Ovary (tissue), 7 donors: ENCODE measurements at regions not wholly inside any gene's neighbourhood (a gene's known extent, or its start where the extent isn't known, plus 50 kb on each side); places are given as distances from the start of the nearest gene placed in this dataset.

Source experiments
- DNase-seq, 5 donors: peaks; one replicate each; pipeline ENCODE4 v3.0.0-alpha.2; 2019 to 2020
- H3K27ac ChIP-seq, 2 donors: fragments of 200-600 bp; one replicate each; pipeline versions ENCODE4 v1.5.1 to v1.8.0; 2019 to 2022
- H3K27me3 ChIP-seq: fragments of 200-600 bp; one replicate; pipeline ENCODE4 v1.8.0; 2022
- H3K36me3 ChIP-seq: fragments of 200-600 bp; sonication (generic); one replicate; pipeline ENCODE4 v1.5.1; 2019
- H3K4me1 ChIP-seq: one replicate; pipeline ENCODE4 v1.8.1; 2013; ENCODE audit warnings: mild to moderate bottlenecking, moderate library complexity; ENCODE audit not compliant: insufficient read depth
- H3K4me3 ChIP-seq: fragments of 200-600 bp; sonication (generic); one replicate; pipeline ENCODE4 v1.5.1; 2017
- H3K9me3 ChIP-seq, 2 donors: fragments of 200-600 bp in 1 of 2; sonication (generic) in 1 of 2; one replicate each; pipeline versions ENCODE4 v1.5.1 to v1.8.1; 2013 to 2019; ENCODE audit warnings: mild to moderate bottlenecking in 1 of 2, moderate library complexity in 1 of 2
- EP300 ChIP-seq: sonication (generic); formaldehyde crosslinking; IDR thresholded peaks from one replicate; pipeline ENCODE4 v1.6.1; 2017; ENCODE audit warnings: antibody characterized with exemption
- POLR2A ChIP-seq: fragments of 450-650 bp; IDR thresholded peaks from one replicate; pipeline ENCODE4 v1.6.1; 2017; ENCODE audit warnings: antibody characterized with exemption, mild to moderate bottlenecking, moderate library complexity
- WGBS, 3 donors: extraction: QIAGEN DNeasy Blood & Tissue Kit in 1 of 3; methylation state at CpG; one replicate each; pipeline versions ENCODE4 v1.1.5 to v1.1.7; 2013 to 2017; 5-methylcytosine and 5-hydroxymethylcytosine counted together
- intact Hi-C, 4 donors: fragments of 100-400 bp; cut with DNase I; formaldehyde crosslinking; loops; one replicate each; pipeline versions ENCODE4 v1.11.0 to v1.15.1; 2022 to 2023
- TF ChIP-seq, protein P1 (sequence below), 3 donors: fragments of 450-650 bp in 2 of 3; fragments of 200-600 bp in 1 of 3; IDR thresholded peaks; one replicate each; pipeline versions ENCODE4 v1.5.1 to v1.8.0; 2016 to 2022; ENCODE audit warnings: antibody characterized with exemption in 3 of 3, mild to moderate bottlenecking in 1 of 3
- donor health status: DM: no; HTN: no; CAD: no; lungs with moderate emphysema.
- donor health status: DM: no; HTN: no; CAD: no.
- donor health status: Bipolar disorder and iron deficiency.
- donor health status: DM: no; HTN: no; CAD: no.
- donor health status: DM: yes; HTN: yes; CAD: no.

DNA sequence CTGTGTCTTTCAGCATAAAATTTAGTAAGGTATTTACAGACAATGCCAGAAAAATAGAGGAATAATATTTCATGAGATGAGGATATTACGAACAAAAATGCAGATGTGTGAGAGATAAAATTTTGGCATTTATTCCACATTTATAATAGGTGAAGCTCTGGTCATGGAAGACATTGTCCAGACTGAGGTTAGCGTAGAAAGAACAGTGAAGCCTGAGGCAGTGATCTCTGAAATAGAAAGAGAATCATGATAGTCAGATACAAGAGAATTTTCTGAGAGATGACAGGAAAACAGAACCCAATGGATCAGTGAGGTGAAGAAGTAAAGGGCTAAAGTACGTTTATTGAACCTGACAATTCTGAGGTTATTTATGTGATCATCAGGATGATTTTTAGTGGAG, 1155.9 kb upstream of the GJE1 start:
- intact Hi-C loops, result no loop called here
- no peaks in the 10 kb centered on the region for H3K36me3 ChIP-seq
- DNase-seq, result no peak
- no peaks in the 10 kb centered on the region for H3K27me3 ChIP-seq
- 77 to 88% (median 79%) methylated on average over 3 of the region's 3 CpGs for WGBS, 3 donors
- peaks cover 4% of the 10 kb centered on the region for H3K4me1 ChIP-seq
- H3K9me3 ChIP-seq, result no peaks in the 10 kb centered on the region
- TF ChIP-seq POLR2A, result no peak
- TF ChIP-seq, protein P1, sequence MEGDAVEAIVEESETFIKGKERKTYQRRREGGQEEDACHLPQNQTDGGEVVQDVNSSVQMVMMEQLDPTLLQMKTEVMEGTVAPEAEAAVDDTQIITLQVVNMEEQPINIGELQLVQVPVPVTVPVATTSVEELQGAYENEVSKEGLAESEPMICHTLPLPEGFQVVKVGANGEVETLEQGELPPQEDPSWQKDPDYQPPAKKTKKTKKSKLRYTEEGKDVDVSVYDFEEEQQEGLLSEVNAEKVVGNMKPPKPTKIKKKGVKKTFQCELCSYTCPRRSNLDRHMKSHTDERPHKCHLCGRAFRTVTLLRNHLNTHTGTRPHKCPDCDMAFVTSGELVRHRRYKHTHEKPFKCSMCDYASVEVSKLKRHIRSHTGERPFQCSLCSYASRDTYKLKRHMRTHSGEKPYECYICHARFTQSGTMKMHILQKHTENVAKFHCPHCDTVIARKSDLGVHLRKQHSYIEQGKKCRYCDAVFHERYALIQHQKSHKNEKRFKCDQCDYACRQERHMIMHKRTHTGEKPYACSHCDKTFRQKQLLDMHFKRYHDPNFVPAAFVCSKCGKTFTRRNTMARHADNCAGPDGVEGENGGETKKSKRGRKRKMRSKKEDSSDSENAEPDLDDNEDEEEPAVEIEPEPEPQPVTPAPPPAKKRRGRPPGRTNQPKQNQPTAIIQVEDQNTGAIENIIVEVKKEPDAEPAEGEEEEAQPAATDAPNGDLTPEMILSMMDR (IDR thresholded peaks at IDR 0.05), result no peak
- no peak overlapping the region for H3K27ac ChIP-seq
- no peak overlapping the region for H3K4me3 ChIP-seq

DNA sequence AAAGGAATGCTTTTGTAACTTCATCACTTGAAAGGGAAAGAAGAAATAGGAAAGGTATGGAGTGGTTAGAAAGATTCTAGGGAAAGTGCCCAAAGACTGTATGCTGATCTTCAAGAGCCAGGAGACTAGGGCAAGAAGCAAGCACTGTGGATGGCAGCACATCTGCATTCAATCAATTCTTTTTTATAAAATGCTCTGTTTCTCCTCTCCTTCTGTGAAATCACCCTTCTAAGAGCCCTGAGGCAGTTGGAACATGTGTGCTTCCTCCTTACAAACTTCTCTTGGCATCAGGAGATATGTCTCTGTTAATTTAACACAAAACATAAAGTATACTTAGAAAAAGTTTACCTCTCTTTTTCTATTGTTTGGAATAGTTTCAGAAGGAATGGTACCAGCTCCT, 1162.2 kb upstream of the GJE1 start:
- no peak for DNase-seq
- Histone ChIP-seq H3K9me3 (no peaks in the 10 kb centered on the region), H3K27me3 (no peaks in the 10 kb centered on the region), H3K27ac (no peak overlapping the region), H3K4me1 (no peaks in the 10 kb centered on the region), H3K36me3 (no peaks in the 10 kb centered on the region), H3K4me3 (no peak overlapping the region)
- TF ChIP-seq EP300, result no peak
- no peak for TF ChIP-seq POLR2A
- TF ChIP-seq, protein P1 (IDR thresholded peaks at IDR 0.05), result no peak
- intact Hi-C loops, result no loop called here

DNA sequence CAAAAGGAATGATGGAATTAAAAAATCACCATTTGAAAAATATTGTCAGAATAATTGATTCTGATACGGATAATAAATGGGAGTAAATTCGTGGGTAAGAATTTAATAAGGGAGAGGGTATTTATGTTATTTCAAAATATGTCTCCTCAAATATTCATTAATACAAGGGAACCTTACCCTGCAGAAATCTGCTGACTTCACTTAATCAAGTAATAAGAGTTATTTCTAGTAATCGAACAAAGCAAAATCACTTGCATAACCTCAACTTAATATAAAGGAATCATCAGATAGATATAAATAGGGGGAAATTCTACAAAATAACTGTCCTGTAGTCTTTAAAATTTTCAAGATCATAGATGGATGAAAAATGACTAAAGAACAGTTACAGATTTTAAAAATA, 1164.7 kb upstream of the GJE1 start:
- WGBS, 3 donors, result 91 to 93% (median 93%) methylated on average over 3 of the region's 3 CpGs
- Histone ChIP-seq H3K27ac (no peak overlapping the region), H3K36me3 (no peaks in the 10 kb centered on the region), H3K4me1 (no peaks in the 10 kb centered on the region), H3K27me3 (no peaks in the 10 kb centered on the region), H3K9me3 (no peaks in the 10 kb centered on the region), H3K4me3 (no peak overlapping the region)
- DNase-seq, result no peak
- TF ChIP-seq, protein P1 (IDR thresholded peaks at IDR 0.05), result no peak
- TF ChIP-seq EP300 (no peak), POLR2A (no peak)
- intact Hi-C loops, result no loop called here

DNA sequence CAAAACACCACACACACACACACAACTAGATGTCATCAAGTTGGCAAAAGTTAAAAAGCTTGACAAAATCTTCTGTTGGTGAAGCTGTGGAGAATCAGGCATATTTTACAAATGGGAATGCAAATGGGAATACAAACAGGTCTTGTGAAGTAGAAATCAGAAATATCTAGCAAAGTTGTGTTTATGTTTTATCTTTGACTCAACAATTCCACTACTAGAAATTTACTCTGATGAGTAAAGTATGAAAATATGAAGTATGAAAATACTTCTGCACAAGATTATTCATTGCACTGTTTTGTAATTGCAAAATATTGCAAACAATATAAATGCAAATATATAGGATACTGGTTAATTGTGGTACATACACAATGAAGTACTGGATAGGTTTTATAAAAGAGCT, 1166.0 kb upstream of the GJE1 start:
- Histone ChIP-seq H3K9me3 (no peaks in the 10 kb centered on the region), H3K27me3 (no peaks in the 10 kb centered on the region), H3K36me3 (no peaks in the 10 kb centered on the region), H3K4me3 (no peak overlapping the region), H3K27ac (no peak overlapping the region), H3K4me1 (no peaks in the 10 kb centered on the region)
- TF ChIP-seq POLR2A (no peak), EP300 (no peak)
- TF ChIP-seq, protein P1 (IDR thresholded peaks at IDR 0.05), result no peak
- intact Hi-C loops, result no loop called here
- no peak for DNase-seq

DNA sequence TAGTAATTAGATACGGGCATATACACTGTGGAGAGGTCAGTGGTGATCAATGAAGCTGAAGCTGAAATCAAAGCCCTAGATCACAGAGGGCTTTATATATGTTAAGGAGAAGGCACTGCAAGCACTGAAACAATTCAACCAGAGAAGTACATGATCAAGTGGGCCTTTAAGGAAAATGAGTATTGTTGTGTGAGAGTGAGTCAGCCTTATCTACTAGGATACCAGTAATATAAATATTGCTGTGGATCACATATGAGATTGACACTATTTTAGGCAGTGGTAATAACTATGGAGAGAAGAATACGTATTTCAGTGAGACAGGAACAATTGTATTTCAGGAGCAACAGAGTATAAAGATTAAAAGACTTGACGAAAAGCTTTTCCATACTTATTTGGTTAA, 1172.2 kb upstream of the GJE1 start:
- Histone ChIP-seq H3K9me3 (no peaks in the 10 kb centered on the region), H3K27me3 (no peaks in the 10 kb centered on the region), H3K4me3 (no peak overlapping the region), H3K4me1 (no peaks in the 10 kb centered on the region), H3K36me3 (no peaks in the 10 kb centered on the region), H3K27ac (no peak overlapping the region)
- TF ChIP-seq EP300 (no peak), POLR2A (no peak)
- TF ChIP-seq, protein P1 (IDR thresholded peaks at IDR 0.05), result no peak
- intact Hi-C loops, result no loop called here
- DNase-seq, result no peak
- 92 to 94% (median 92%) methylated on average over 3 of the region's 3 CpGs for WGBS, 3 donors
